Neural cell (in vitro differentiated cells): ENCODE measurements at regions not wholly inside any gene's neighbourhood (a gene's known extent, or its start where the extent isn't known, plus 50 kb on each side); places are given as distances from the start of the nearest gene placed in this dataset.

ENCODE experiments used
- CTCF ChIP-seq: fragments of 450-650 bp; IDR thresholded peaks from 2 replicates; pipeline ENCODE4 v1.5.1; 2014; ENCODE audit warnings: antibody characterized with exemption, mild to moderate bottlenecking, moderate library complexity; ENCODE audit not compliant: poor library complexity, severe bottlenecking
- EP300 ChIP-seq: fragments of 450-650 bp; conservative IDR thresholded peaks from 2 replicates; pipeline ENCODE4 v1.6.1; 2014; ENCODE audit warnings: antibody characterized with exemption, mild to moderate bottlenecking, moderate library complexity; ENCODE audit not compliant: poor library complexity, severe bottlenecking
- EZH2 ChIP-seq: fragments of 200-600, 300-800 bp; shearing (Covaris generic), sonication (generic); IDR thresholded peaks from 2 replicates; pipeline ENCODE4 v1.6.1; 2014; ENCODE audit warnings: antibody characterized with exemption, low read length, borderline replicate concordance, mild to moderate bottlenecking; ENCODE audit not compliant: insufficient read depth, poor library complexity, severe bottlenecking
- POLR2AphosphoS5 ChIP-seq: IDR thresholded peaks from 2 replicates; pipeline ENCODE4 v1.6.1; 2012

- TF ChIP-seq CTCF (no peak), POLR2AphosphoS5 (no peak), EZH2 (no peak), EP300 (no peak)
Observed at GRCh38 chr16:86821895-86822294, 243.5 kb downstream of the FOXL1 start.
